Keratinocyte (primary cell): ENCODE measurements at regions not wholly inside any gene's neighbourhood (a gene's known extent, or its start where the extent isn't known, plus 50 kb on each side); places are given as distances from the start of the nearest gene placed in this dataset.

Experiments
- DNase-seq: peaks from one replicate; pipeline ENCODE4 v3.0.0-alpha.2; 2011; ENCODE audit warnings: low read depth, missing footprints, low spot score
- FAIRE-seq: peaks from 2 replicates; lab custom pipeline; 2011; peaks lifted over from hg19 to GRCh38; lab: Jason Lieb, UNC
- H2AFZ ChIP-seq: 2 replicates; pipeline ENCODE4 v1.6.0; 2012; ENCODE audit warnings: low read length, control low read depth, inconsistent platforms; ENCODE audit not compliant: control insufficient read depth
- H3K27ac ChIP-seq: 2 replicates; pipeline ENCODE4 v1.5.1; 2011; ENCODE audit warnings: low read length; ENCODE audit not compliant: control insufficient read depth, insufficient read depth
- H3K27me3 ChIP-seq: 3 replicates; pipeline ENCODE4 v1.6.0; 2011; ENCODE audit warnings: low read length; ENCODE audit not compliant: control insufficient read depth, insufficient read depth; ENCODE audit errors: extremely low read depth
- H3K36me3 ChIP-seq, 2 experiments: 2 replicates in 1 of 2; 3 replicates in 1 of 2; pipeline ENCODE4 v1.5.1; 2011; ENCODE audit warnings: low read length in 2 of 2, mild to moderate bottlenecking in 1 of 2; ENCODE audit not compliant: control insufficient read depth in 2 of 2, insufficient read depth in 2 of 2; ENCODE audit errors: extremely low read depth in 1 of 2
- H3K4me1 ChIP-seq: 3 replicates; pipeline ENCODE4 v1.5.1; 2011; ENCODE audit warnings: low read length; ENCODE audit not compliant: control insufficient read depth, insufficient read depth; ENCODE audit errors: extremely low read depth
- H3K4me2 ChIP-seq: 3 replicates; pipeline ENCODE4 v1.6.0; 2011; ENCODE audit warnings: low read depth, low read length; ENCODE audit not compliant: control insufficient read depth, insufficient read depth; ENCODE audit errors: extremely low read depth
- H3K4me3 ChIP-seq, 3 experiments: fragments of 200-600 bp in 1 of 3; sonication (generic) in 1 of 3; 2 replicates in 2 of 3; 3 replicates in 1 of 3; pipeline ENCODE4 v1.5.1; 2011 to 2016; ENCODE audit warnings: low read length in 3 of 3, mild to moderate bottlenecking in 3 of 3, control low read depth in 2 of 3, inconsistent platforms in 1 of 3, low read depth in 1 of 3, mixed read lengths in 1 of 3, mixed run types in 1 of 3, moderate library complexity in 1 of 3; ENCODE audit not compliant: control insufficient read depth in 2 of 3, insufficient read depth in 2 of 3; ENCODE audit errors: extremely low read depth in 1 of 3
- H3K79me2 ChIP-seq: 2 replicates; pipeline ENCODE4 v1.6.0; 2012; ENCODE audit warnings: low read length; ENCODE audit not compliant: control insufficient read depth, insufficient read depth
- H3K9ac ChIP-seq: 3 replicates; pipeline ENCODE4 v1.6.0; 2011; ENCODE audit warnings: low read length; ENCODE audit not compliant: control insufficient read depth, insufficient read depth; ENCODE audit errors: extremely low read depth
- H3K9me1 ChIP-seq: 3 replicates; pipeline ENCODE4 v1.6.0; 2011; ENCODE audit warnings: low read length; ENCODE audit not compliant: control insufficient read depth, insufficient read depth; ENCODE audit errors: extremely low read depth
- H3K9me3 ChIP-seq: 2 replicates; pipeline ENCODE4 v1.5.1; 2012; ENCODE audit warnings: low read depth, low read length; ENCODE audit not compliant: control insufficient read depth
- H4K20me1 ChIP-seq: 3 replicates; pipeline ENCODE4 v1.6.0; 2011; ENCODE audit warnings: low read length; ENCODE audit not compliant: control insufficient read depth, insufficient read depth; ENCODE audit errors: extremely low read depth
- EZH2 ChIP-seq: IDR thresholded peaks from one replicate; pipeline ENCODE4 v1.6.1; 2012; ENCODE audit warnings: inconsistent platforms, mild to moderate bottlenecking, low read length, moderate library complexity
- dilution Hi-C: fragments of 300-500 bp; cut with MboI; formaldehyde crosslinking; loops from one replicate; pipeline ENCODE4 v1.7.0; 2020; ENCODE audit warnings: low sequenced_read_pairs; ENCODE audit not compliant: extremely low pct_ligation_motif_present
- TF ChIP-seq, protein P1 (sequence below), 3 experiments: IDR thresholded peaks in 1 of 3; conservative IDR thresholded peaks in 1 of 3; optimal IDR thresholded peaks in 1 of 3; 2 replicates in 2 of 3; 3 replicates in 1 of 3; pipeline versions ENCODE3 to v1.5.1; 2011; ENCODE audit warnings: low read length in 3 of 3, mild to moderate bottlenecking in 3 of 3, moderate library complexity in 2 of 3, control low read depth in 1 of 3, inconsistent platforms in 1 of 3; ENCODE audit not compliant: insufficient read depth in 2 of 3; ENCODE audit errors: extremely low read depth in 1 of 3

DNA sequence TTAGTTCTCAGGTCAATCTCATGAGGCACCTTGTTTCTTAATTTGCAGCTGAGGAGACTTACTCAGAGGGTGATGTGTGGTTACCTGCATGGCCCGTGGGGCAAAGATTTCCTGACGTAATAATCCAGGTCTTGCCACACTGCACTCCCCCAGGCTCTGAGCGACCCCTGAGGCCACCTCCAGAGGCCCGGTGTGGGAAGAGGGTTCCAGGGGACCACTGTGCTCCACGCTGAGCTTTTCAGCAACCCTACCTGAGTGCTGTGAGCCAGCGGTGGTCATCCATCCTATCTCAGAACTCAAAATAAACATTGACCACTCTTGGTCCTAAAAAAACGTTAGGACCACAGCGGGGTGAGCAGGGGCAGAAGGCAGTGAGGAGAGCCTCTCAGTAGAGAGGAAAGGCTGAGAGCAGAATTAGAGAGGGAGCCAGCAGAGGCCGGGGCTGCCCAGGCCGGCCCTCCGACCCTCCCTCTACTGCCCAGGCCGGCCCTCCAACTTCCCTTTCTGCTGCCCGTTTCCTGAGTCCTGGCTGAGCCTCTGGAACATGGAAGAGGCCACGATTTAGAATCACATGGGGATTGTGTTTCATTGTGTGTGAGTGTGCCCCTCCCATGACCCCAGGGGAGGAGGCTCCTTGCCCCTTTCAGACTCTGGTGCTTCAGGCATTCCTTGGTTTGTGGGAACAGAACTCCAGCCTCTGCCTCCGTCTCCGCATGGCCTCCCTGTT is 188.2 kb upstream of the DIO3 start:
- Histone ChIP-seq H3K4me1 (no peaks in the 10 kb centered on the region), H3K9ac (no peak overlapping the region), H3K27ac (no peak overlapping the region), H3K79me2 (no peaks in the 10 kb centered on the region), H3K9me3 (peaks cover 14% of the 10 kb centered on the region), H3K9me1 (no peaks in the 10 kb centered on the region), H4K20me1 (no peaks in the 10 kb centered on the region), H3K4me3 (no peak overlapping the region), H3K27me3 (no peaks in the 10 kb centered on the region), H3K36me3 (no peaks in the 10 kb centered on the region), H2AFZ (no peak overlapping the region), H3K4me2 (no peak overlapping the region)
- dilution Hi-C loops: no loop called here
- FAIRE-seq (no peak), DNase-seq (no peak)
- TF ChIP-seq, protein P1, sequence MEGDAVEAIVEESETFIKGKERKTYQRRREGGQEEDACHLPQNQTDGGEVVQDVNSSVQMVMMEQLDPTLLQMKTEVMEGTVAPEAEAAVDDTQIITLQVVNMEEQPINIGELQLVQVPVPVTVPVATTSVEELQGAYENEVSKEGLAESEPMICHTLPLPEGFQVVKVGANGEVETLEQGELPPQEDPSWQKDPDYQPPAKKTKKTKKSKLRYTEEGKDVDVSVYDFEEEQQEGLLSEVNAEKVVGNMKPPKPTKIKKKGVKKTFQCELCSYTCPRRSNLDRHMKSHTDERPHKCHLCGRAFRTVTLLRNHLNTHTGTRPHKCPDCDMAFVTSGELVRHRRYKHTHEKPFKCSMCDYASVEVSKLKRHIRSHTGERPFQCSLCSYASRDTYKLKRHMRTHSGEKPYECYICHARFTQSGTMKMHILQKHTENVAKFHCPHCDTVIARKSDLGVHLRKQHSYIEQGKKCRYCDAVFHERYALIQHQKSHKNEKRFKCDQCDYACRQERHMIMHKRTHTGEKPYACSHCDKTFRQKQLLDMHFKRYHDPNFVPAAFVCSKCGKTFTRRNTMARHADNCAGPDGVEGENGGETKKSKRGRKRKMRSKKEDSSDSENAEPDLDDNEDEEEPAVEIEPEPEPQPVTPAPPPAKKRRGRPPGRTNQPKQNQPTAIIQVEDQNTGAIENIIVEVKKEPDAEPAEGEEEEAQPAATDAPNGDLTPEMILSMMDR (optimal IDR thresholded peaks at IDR 0.05 in 1 of 3, IDR thresholded peaks at IDR 0.05 in 1 of 3, conservative IDR thresholded peaks at IDR 0.05 in 1 of 3; ENCODE audit: extremely low read depth in 1 of 3, insufficient read depth in 2 of 3, low read length in 3 of 3): no peak
- no peak for TF ChIP-seq EZH2

- dilution Hi-C loops: no loop called here
- no peaks in the 10 kb centered on the region for H3K27me3 ChIP-seq
- H3K4me1 ChIP-seq: no peaks in the 10 kb centered on the region
- H3K36me3 ChIP-seq: no peaks in the 10 kb centered on the region
- no peak for FAIRE-seq
- H3K9ac ChIP-seq: no peak overlapping the region
- peaks cover 12% of the 10 kb centered on the region for H3K9me3 ChIP-seq
- no peak for DNase-seq
- H3K4me2 ChIP-seq: no peak overlapping the region
- no peaks in the 10 kb centered on the region for H3K9me1 ChIP-seq
- H3K4me3 ChIP-seq: no peak overlapping the region
- H3K27ac ChIP-seq: no peak overlapping the region
- TF ChIP-seq, protein P1 (optimal IDR thresholded peaks at IDR 0.05 in 1 of 3, IDR thresholded peaks at IDR 0.05 in 1 of 3, conservative IDR thresholded peaks at IDR 0.05 in 1 of 3; ENCODE audit: extremely low read depth in 1 of 3, insufficient read depth in 2 of 3, low read length in 3 of 3): no peak
- TF ChIP-seq EZH2: no peak
- H4K20me1 ChIP-seq: no peaks in the 10 kb centered on the region
- H2AFZ ChIP-seq: no peak overlapping the region
- H3K79me2 ChIP-seq: no peaks in the 10 kb centered on the region
Observed at GRCh38 chr14:101373690-101374295, 187.5 kb upstream of the DIO3 start.
